GM21360 (cell line): ENCODE measurements at regions not wholly inside any gene's neighbourhood (a gene's known extent, or its start where the extent isn't known, plus 50 kb on each side); places are given as distances from the start of the nearest gene placed in this dataset.
"Not testable (repeated sequence)": the region's sequence is repeated elsewhere in the genome, so short reads cannot be mapped to it uniquely, and the experiment has no call there.

Experiments
- ATAC-seq: cut with Tn5 transposase; IDR thresholded peaks from one replicate; pipeline ENCODE4 v1.9.1; 2021; ENCODE audit warnings: mild to moderate bottlenecking, moderate library complexity; ENCODE audit not compliant: unreplicated experiment

- ATAC-seq: no peak
Observed at GRCh38 chr4:125787707-125788106, 473.0 kb downstream of the FAT4 start.

- ATAC-seq: no peak
Observed at GRCh38 chr4:125789023-125789422, 474.3 kb downstream of the FAT4 start.

GRCh38 chr4:125791896-125792295, 477.1 kb downstream of the FAT4 start:
- no peak for ATAC-seq

- ATAC-seq: no peak
Observed at GRCh38 chr4:125794989-125795388, 480.2 kb downstream of the FAT4 start.

- ATAC-seq: no peak
Observed at GRCh38 chr4:125796138-125796537, 481.4 kb downstream of the FAT4 start.

GRCh38 chr4:125797621-125798020, 482.9 kb downstream of the FAT4 start:
- not testable (repeated sequence) for ATAC-seq

- ATAC-seq: no peak
Observed at GRCh38 chr4:125801373-125801772, 486.6 kb downstream of the FAT4 start.

- no peak for ATAC-seq
Observed at GRCh38 chr4:125801924-125802323, 487.2 kb downstream of the FAT4 start.

- ATAC-seq: no peak
Observed at GRCh38 chr4:125808022-125808421, 493.3 kb downstream of the FAT4 start.

- no peak for ATAC-seq
Observed at GRCh38 chr4:125808570-125808969, 493.8 kb downstream of the FAT4 start.

GRCh38 chr4:125811892-125812291, 497.1 kb downstream of the FAT4 start:
- ATAC-seq: no peak

- ATAC-seq: no peak
Observed at GRCh38 chr4:125826801-125827695, 512.3 kb downstream of the FAT4 start.

- ATAC-seq: no peak
Observed at GRCh38 chr4:125827696-125828052, 512.9 kb downstream of the FAT4 start.

- ATAC-seq: no peak
Observed at GRCh38 chr4:125828346-125828745, 513.6 kb downstream of the FAT4 start.

- ATAC-seq: no peak
Observed at GRCh38 chr4:125832161-125832560, 517.4 kb downstream of the FAT4 start.

GRCh38 chr4:125836597-125837195, 521.9 kb downstream of the FAT4 start:
- ATAC-seq: no peak

- ATAC-seq: no peak
Observed at GRCh38 chr4:125837493-125838201, 522.9 kb downstream of the FAT4 start.

- no peak for ATAC-seq
Observed at GRCh38 chr4:125838202-125838601, 523.4 kb downstream of the FAT4 start.

GRCh38 chr4:125838924-125839323, 524.2 kb downstream of the FAT4 start:
- no peak for ATAC-seq

GRCh38 chr4:125843947-125844346, 529.2 kb downstream of the FAT4 start:
- ATAC-seq: no peak

- no peak for ATAC-seq
Observed at GRCh38 chr4:125847518-125847917, 532.8 kb downstream of the FAT4 start.

- no peak for ATAC-seq
Observed at GRCh38 chr4:125849869-125850268, 535.1 kb downstream of the FAT4 start.
